ENCODE measurements at regions not wholly inside any gene's neighbourhood (a gene's known extent, or its start where the extent isn't known, plus 50 kb on each side); places are given as distances from the start of the nearest gene placed in this dataset.

DNA sequence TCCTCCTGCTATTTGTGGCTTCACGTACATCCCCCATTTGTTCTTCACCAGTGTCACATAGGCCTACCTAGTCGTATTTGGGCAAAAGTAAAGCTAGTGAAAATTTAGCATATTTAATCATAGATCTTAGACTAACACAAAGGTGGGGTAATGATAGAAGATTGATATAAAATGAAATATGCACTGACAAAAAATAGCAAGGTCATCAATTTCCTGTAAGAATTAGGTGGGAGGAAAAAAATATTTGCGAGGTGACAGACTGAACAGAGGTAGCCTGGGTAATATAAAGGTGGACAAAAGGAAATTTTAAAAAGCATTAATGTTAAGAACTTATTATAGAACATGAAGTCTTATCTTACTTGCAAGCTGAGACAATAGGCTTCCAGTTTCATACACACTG is 239.9 kb downstream of the PCDH10 start:
- H3K27me3 Mint-ChIP-seq = no peaks in the 10 kb centered on the region
- no peaks in the 10 kb centered on the region for H3K27me3 ChIP-seq (replicated peaks in 1 of 2; ENCODE audit: control insufficient read depth in 2 of 2, extremely low read depth in 1 of 2, insufficient read depth in 2 of 2, low read length in 1 of 2)
- peaks cover 4 to 7% (median 5%) of the 10 kb centered on the region in 3 donors for H3K9me3 Mint-ChIP-seq
- DNase-seq = no peak
- no peaks in the 10 kb centered on the region for H3K36me3 ChIP-seq (ENCODE audit: control insufficient read depth in 2 of 2, extremely low read depth in 1 of 2, insufficient read depth in 1 of 2, low read length in 1 of 2)
- no CpG with 5 or more reads among the region's 3 CpGs for WGBS (ENCODE audit: insufficient coverage)
- no peak overlapping the region for H3K27ac Mint-ChIP-seq
- no peaks in the 10 kb centered on the region for H3K4me1 Mint-ChIP-seq
- H3K9me3 ChIP-seq = no peaks in the 10 kb centered on the region
- no peaks in the 10 kb centered on the region for H3K36me3 Mint-ChIP-seq
- ATAC-seq (replicated peaks in 1 of 4) = no peak
- no peaks in the 10 kb centered on the region for H3K4me1 ChIP-seq (ENCODE audit: control insufficient read depth in 1 of 2, extremely low read depth in 1 of 2, insufficient read depth in 2 of 2, low read length in 2 of 2)
- H3K4me3 Mint-ChIP-seq = no peak overlapping the region
- CTCF ChIA-PET = no interaction called here
- POLR2A ChIA-PET = no interaction called here
- no peak overlapping the region for H3K27ac ChIP-seq (ENCODE audit: low read length)
- no peak overlapping the region for H3K4me3 ChIP-seq (ENCODE audit: control insufficient read depth in 1 of 2, extremely low read depth in 1 of 2, low read length in 1 of 2)

DNA sequence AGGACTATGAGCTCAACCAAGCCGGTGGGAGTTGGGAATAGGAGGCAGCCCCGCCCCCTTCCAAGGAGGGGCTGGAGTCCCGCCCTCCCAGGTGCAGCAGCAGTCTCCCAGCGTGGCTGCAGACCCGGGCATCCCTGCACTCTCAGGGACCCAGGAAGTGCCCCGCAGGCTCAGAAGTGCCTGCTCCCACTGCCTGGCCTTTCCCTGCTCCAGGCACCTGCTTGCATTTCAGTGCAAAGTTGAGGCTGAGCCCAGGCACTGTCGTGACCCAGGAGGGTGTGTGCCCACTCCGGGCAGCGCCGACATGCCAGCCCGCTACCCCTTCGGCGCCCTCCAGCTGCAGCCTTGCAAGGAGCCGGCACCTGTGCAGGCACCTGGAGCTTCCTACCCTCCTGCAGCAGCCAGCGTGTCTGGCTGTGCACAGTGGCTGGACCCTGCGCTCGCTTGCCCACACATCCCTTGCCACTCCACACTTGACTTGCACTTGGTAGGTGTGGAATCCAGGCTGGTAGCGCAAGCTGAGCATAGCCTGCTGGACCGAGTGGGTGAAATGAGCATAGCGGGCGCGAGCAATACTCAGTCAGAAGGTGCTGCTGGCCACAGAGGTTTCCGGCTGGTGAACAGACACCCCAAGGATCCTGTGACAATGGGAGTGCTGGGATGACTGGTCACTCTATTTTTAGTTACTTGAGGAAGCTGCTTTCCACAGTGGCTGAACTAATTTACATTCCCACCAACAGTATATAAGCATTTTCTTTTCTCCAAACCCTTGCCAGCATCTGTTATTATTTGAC is 236.3 kb downstream of the PCDH10 start:
- ATAC-seq (replicated peaks in 1 of 4) = no peak
- CTCF ChIA-PET = no interaction called here

DNA sequence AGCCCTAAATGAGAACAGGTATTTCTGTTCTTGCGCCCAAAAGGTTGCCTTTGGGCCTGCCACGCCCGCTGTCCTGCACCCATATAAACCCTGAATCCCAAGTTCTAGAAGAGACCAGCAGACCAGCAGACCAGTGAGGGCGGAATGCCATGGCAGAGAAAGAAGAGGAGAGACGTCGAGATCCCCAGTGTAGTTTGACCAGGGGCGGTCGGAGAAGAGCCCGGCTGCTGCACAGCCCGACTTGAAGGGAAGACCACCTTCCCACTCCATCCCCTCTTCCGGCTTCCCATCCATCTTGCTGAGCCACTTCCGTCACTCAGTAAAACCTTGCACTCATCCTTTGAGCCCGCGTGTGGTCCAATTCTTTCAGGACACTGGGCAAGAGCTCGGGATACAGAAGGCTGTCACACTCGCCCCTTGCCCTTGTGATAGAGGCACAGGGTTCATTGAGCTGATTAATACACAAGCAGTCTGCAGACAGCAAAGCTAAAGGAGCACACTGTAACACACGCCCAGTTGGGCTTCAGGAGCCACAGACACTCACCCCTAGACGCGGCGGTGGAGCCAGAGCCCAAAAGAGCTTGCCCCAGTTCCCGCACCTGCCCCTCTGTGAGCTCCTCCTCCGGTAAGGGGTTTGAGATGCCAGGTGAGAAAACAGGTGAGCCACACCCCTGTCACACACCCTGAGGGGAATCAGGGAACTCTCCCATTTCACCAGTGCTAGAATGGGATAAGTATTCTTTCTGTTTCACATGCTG is 230.8 kb downstream of the PCDH10 start:
- H3K9me3 ChIP-seq = no peaks in the 10 kb centered on the region
- no peak overlapping the region for H3K4me3 Mint-ChIP-seq
- no peaks in the 10 kb centered on the region for H3K36me3 ChIP-seq (ENCODE audit: control insufficient read depth in 2 of 2, extremely low read depth in 1 of 2, insufficient read depth in 1 of 2, low read length in 1 of 2)
- WGBS (ENCODE audit: insufficient coverage) = 85% methylated on average over 16 of the region's 22 CpGs
- CTCF ChIA-PET = no interaction called here
- H3K4me1 Mint-ChIP-seq = no peaks in the 10 kb centered on the region
- no peak overlapping the region for H3K27ac Mint-ChIP-seq
- H3K27me3 ChIP-seq (replicated peaks in 1 of 2; ENCODE audit: control insufficient read depth in 2 of 2, extremely low read depth in 1 of 2, insufficient read depth in 2 of 2, low read length in 1 of 2) = no peaks in the 10 kb centered on the region
- H3K9me3 Mint-ChIP-seq = peaks cover 12 to 18% (median 15%) of the 10 kb centered on the region in 3 donors
- no peaks in the 10 kb centered on the region for H3K27me3 Mint-ChIP-seq
- no peak for ATAC-seq (replicated peaks in 1 of 4)
- no peak for DNase-seq
- POLR2A ChIA-PET = interaction anchor here in 1 of 2 donors (1.1 kb wide), 1 partner anchor 12 kb away, joined by 3 read pairs; no protein-coding TSS in a partner anchor
- H3K36me3 Mint-ChIP-seq = no peaks in the 10 kb centered on the region
- H3K4me3 ChIP-seq (ENCODE audit: control insufficient read depth in 1 of 2, extremely low read depth in 1 of 2, low read length in 1 of 2) = no peak overlapping the region
- no peaks in the 10 kb centered on the region for H3K4me1 ChIP-seq (ENCODE audit: control insufficient read depth in 1 of 2, extremely low read depth in 1 of 2, insufficient read depth in 2 of 2, low read length in 2 of 2)
- H3K27ac ChIP-seq (ENCODE audit: low read length) = no peak overlapping the region

More for the DNA sequence above, 236.3 kb downstream of the PCDH10 start:
- DNase-seq = no peak
- H3K4me1 Mint-ChIP-seq = no peaks in the 10 kb centered on the region
- H3K36me3 Mint-ChIP-seq = no peaks in the 10 kb centered on the region
- Histone ChIP-seq H3K27me3 (replicated peaks in 1 of 2; ENCODE audit: control insufficient read depth in 2 of 2, extremely low read depth in 1 of 2, insufficient read depth in 2 of 2, low read length in 1 of 2) (no peaks in the 10 kb centered on the region), H3K4me3 (ENCODE audit: control insufficient read depth in 1 of 2, extremely low read depth in 1 of 2, low read length in 1 of 2) (no peak overlapping the region), H3K27ac (ENCODE audit: low read length) (no peak overlapping the region), H3K9me3 (no peaks in the 10 kb centered on the region), H3K4me1 (ENCODE audit: control insufficient read depth in 1 of 2, extremely low read depth in 1 of 2, insufficient read depth in 2 of 2, low read length in 2 of 2) (no peaks in the 10 kb centered on the region), H3K36me3 (ENCODE audit: control insufficient read depth in 2 of 2, extremely low read depth in 1 of 2, insufficient read depth in 1 of 2, low read length in 1 of 2) (no peaks in the 10 kb centered on the region)
- H3K4me3 Mint-ChIP-seq = no peak overlapping the region
- H3K27me3 Mint-ChIP-seq = no peaks in the 10 kb centered on the region
- H3K9me3 Mint-ChIP-seq = peaks cover 4 to 9% (median 7%) of the 10 kb centered on the region in 3 donors
- POLR2A ChIA-PET = no interaction called here
- H3K27ac Mint-ChIP-seq = no peak overlapping the region
- WGBS (ENCODE audit: insufficient coverage) = 91% methylated on average over 15 of the region's 23 CpGs

DNA sequence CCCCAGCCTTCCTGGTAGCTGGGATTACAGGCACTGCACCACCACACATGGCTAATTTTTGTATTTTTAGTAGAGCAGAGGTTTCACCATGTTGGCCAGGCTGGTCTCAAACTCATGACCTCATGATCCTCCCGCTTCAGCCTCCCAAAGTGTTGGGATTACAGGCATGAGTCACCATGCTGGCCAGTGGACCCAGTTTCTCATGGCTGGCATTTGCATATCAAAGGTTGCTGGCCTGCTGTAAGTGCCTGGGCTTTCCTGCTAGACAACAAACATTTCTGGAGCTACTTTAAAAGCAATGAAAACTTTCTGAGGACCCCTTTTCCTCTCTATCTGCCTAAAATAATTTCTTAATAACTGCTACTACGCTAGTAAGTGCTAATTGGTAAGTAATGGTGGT is 228.2 kb downstream of the PCDH10 start:
- ATAC-seq (replicated peaks in 1 of 4) (no peak), DNase-seq (no peak)
- POLR2A ChIA-PET = no interaction called here
- Mint-ChIP-seq H3K27me3 (no peaks in the 10 kb centered on the region), H3K4me1 (no peaks in the 10 kb centered on the region), H3K9me3 (peaks cover 12 to 15% (median 15%) of the 10 kb centered on the region in 3 donors), H3K27ac (no peak overlapping the region), H3K36me3 (no peaks in the 10 kb centered on the region), H3K4me3 (no peak overlapping the region)
- Histone ChIP-seq H3K9me3 (no peaks in the 10 kb centered on the region), H3K27me3 (replicated peaks in 1 of 2; ENCODE audit: control insufficient read depth in 2 of 2, extremely low read depth in 1 of 2, insufficient read depth in 2 of 2, low read length in 1 of 2) (no peaks in the 10 kb centered on the region), H3K36me3 (ENCODE audit: control insufficient read depth in 2 of 2, extremely low read depth in 1 of 2, insufficient read depth in 1 of 2, low read length in 1 of 2) (no peaks in the 10 kb centered on the region), H3K4me1 (ENCODE audit: control insufficient read depth in 1 of 2, extremely low read depth in 1 of 2, insufficient read depth in 2 of 2, low read length in 2 of 2) (no peaks in the 10 kb centered on the region), H3K4me3 (ENCODE audit: control insufficient read depth in 1 of 2, extremely low read depth in 1 of 2, low read length in 1 of 2) (no peak overlapping the region), H3K27ac (ENCODE audit: low read length) (no peak overlapping the region)
- CTCF ChIA-PET = no interaction called here
- WGBS (ENCODE audit: insufficient coverage) = 93% methylated on average over 1 of the region's 2 CpGs

DNA sequence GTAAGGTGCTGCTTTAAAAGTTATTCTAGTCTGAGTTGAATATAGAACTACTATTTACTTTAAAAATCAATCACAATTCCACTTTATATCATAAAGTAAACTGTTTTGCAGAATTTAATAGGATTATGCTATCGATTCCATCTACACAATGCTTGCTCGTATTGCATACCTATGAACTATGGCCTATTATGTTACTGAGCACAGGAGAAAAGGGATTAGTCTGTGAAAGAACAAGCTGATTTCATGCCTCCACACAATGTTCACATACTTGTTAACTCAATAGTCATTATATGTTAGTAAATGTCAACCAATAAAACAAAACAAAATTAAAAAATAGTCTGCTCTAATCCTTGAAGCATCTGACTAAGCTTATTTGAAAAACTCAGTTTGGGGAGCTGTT is 223.6 kb downstream of the PCDH10 start:
- H3K27me3 ChIP-seq (replicated peaks in 1 of 2; ENCODE audit: control insufficient read depth in 2 of 2, extremely low read depth in 1 of 2, insufficient read depth in 2 of 2, low read length in 1 of 2) = no peaks in the 10 kb centered on the region
- no peaks in the 10 kb centered on the region for H3K4me1 ChIP-seq (ENCODE audit: control insufficient read depth in 1 of 2, extremely low read depth in 1 of 2, insufficient read depth in 2 of 2, low read length in 2 of 2)
- no peak overlapping the region for H3K27ac ChIP-seq (ENCODE audit: low read length)
- WGBS (ENCODE audit: insufficient coverage) = no CpG with 5 or more reads among the region's 2 CpGs
- peaks cover 6 to 11% (median 10%) of the 10 kb centered on the region in 3 donors for H3K9me3 Mint-ChIP-seq
- no peaks in the 10 kb centered on the region for H3K27me3 Mint-ChIP-seq
- H3K36me3 Mint-ChIP-seq = no peaks in the 10 kb centered on the region
- H3K4me3 Mint-ChIP-seq = no peak overlapping the region
- ChIA-PET POLR2A (no interaction called here), CTCF (no interaction called here)
- H3K4me1 Mint-ChIP-seq = no peaks in the 10 kb centered on the region
- ATAC-seq (replicated peaks in 1 of 4) (no peak), DNase-seq (no peak)
- no peaks in the 10 kb centered on the region for H3K36me3 ChIP-seq (ENCODE audit: control insufficient read depth in 2 of 2, extremely low read depth in 1 of 2, insufficient read depth in 1 of 2, low read length in 1 of 2)
- no peak overlapping the region for H3K4me3 ChIP-seq (ENCODE audit: control insufficient read depth in 1 of 2, extremely low read depth in 1 of 2, low read length in 1 of 2)
- H3K27ac Mint-ChIP-seq = no peak overlapping the region
- H3K9me3 ChIP-seq = peaks cover 2% of the 10 kb centered on the region

DNA sequence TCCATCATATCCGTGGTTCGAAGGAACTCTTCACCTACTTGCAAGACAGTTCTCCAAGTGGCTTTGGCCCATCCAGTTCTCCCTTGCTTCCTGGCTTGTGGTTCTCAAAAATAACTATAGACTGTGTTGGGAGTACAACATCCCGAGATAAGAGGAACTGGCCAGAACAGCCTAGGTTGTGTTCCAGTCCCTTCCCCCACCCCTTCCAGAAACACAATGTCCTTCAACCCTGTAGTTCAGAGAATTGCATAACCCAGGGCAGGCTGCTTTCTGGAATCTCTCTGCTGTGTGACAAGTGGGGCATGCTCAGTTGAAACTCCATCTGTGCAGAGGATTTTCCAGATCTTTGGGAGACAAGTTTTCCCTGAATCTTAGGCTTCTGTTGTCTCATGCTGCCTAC is 206.5 kb downstream of the PCDH10 start:
- H3K4me3 Mint-ChIP-seq = no peak overlapping the region
- no CpG with 5 or more reads among the region's 3 CpGs for WGBS (ENCODE audit: insufficient coverage)
- H3K9me3 Mint-ChIP-seq = peaks cover 12 to 34% (median 19%) of the 10 kb centered on the region in 3 donors
- H3K27me3 Mint-ChIP-seq = no peaks in the 10 kb centered on the region
- no peak overlapping the region for H3K27ac Mint-ChIP-seq
- ChIA-PET POLR2A (no interaction called here), CTCF (no interaction called here)
- no peaks in the 10 kb centered on the region for H3K4me1 Mint-ChIP-seq
- Histone ChIP-seq H3K4me3 (ENCODE audit: control insufficient read depth in 1 of 2, extremely low read depth in 1 of 2, low read length in 1 of 2) (no peak overlapping the region), H3K27me3 (replicated peaks in 1 of 2; ENCODE audit: control insufficient read depth in 2 of 2, extremely low read depth in 1 of 2, insufficient read depth in 2 of 2, low read length in 1 of 2) (no peaks in the 10 kb centered on the region), H3K36me3 (ENCODE audit: control insufficient read depth in 2 of 2, extremely low read depth in 1 of 2, insufficient read depth in 1 of 2, low read length in 1 of 2) (no peaks in the 10 kb centered on the region), H3K27ac (ENCODE audit: low read length) (no peak overlapping the region), H3K9me3 (no peaks in the 10 kb centered on the region), H3K4me1 (ENCODE audit: control insufficient read depth in 1 of 2, extremely low read depth in 1 of 2, insufficient read depth in 2 of 2, low read length in 2 of 2) (no peaks in the 10 kb centered on the region)
- ATAC-seq (replicated peaks in 1 of 4) (no peak), DNase-seq (no peak)
- H3K36me3 Mint-ChIP-seq = no peaks in the 10 kb centered on the region
